Effector memory CD8-positive, alpha-beta T cell (primary cell): ENCODE measurements at regions not wholly inside any gene's neighbourhood (a gene's known extent, or its start where the extent isn't known, plus 50 kb on each side); places are given as distances from the start of the nearest gene placed in this dataset.

Source experiments
- ATAC-seq: fragments of 150-1000 bp; cut with Tn5 transposase; replicated peaks from 2 replicates; pipeline ENCODE4 v1.10.0; 2021; ENCODE audit warnings: mild to moderate bottlenecking, moderate library complexity
- DNase-seq, 3 experiments: peaks; one replicate each; pipeline ENCODE4 v3.0.0; 2021
- H3K27ac Mint-ChIP-seq, 2 donors: one replicate each; pipeline ENCODE4 v1.8.0; 2022; ENCODE audit warnings: mild to moderate bottlenecking in 2 of 2, mixed read lengths in 2 of 2, moderate library complexity in 2 of 2
- H3K27me3 Mint-ChIP-seq, 2 donors: one replicate each; pipeline ENCODE4 v1.8.0; 2022; ENCODE audit warnings: mixed read lengths in 2 of 2
- H3K36me3 Mint-ChIP-seq: one replicate; pipeline ENCODE4 v1.8.0; 2022; ENCODE audit warnings: mild to moderate bottlenecking, moderate library complexity, mixed read lengths; ENCODE audit not compliant: insufficient read depth
- H3K4me1 Mint-ChIP-seq, 2 donors: one replicate each; pipeline ENCODE4 v1.8.0; 2022; ENCODE audit warnings: low read depth in 2 of 2, mixed read lengths in 2 of 2
- H3K4me3 Mint-ChIP-seq, 2 donors: one replicate each; pipeline ENCODE4 v1.8.0; 2022; ENCODE audit warnings: mild to moderate bottlenecking in 2 of 2, mixed read lengths in 2 of 2, moderate library complexity in 2 of 2
- H3K9me3 Mint-ChIP-seq, 2 donors: one replicate each; pipeline ENCODE4 v1.8.0; 2022; ENCODE audit warnings: mixed read lengths in 2 of 2

GRCh38 chr4:1459081-1459721, 53.0 kb upstream of the NKX1-1 start:
- Mint-ChIP-seq H3K4me1 (no peaks in the 10 kb centered on the region), H3K4me3 (no peak overlapping the region), H3K27me3 (peaks cover 31 to 46% of the 10 kb centered on the region in 2 donors), H3K27ac (no peak overlapping the region), H3K9me3 (peaks cover 1 to 3% of the 10 kb centered on the region in 2 donors), H3K36me3 (no peaks in the 10 kb centered on the region)
- ATAC-seq (no peak), DNase-seq (no peak)

- DNase-seq (no peak), ATAC-seq (no peak)
- Mint-ChIP-seq H3K27ac (no peak overlapping the region), H3K9me3 (peaks cover 7 to 8% of the 10 kb centered on the region in 2 donors), H3K4me3 (no peak overlapping the region), H3K36me3 (no peaks in the 10 kb centered on the region), H3K4me1 (no peaks in the 10 kb centered on the region), H3K27me3 (peaks cover 31 to 46% of the 10 kb centered on the region in 2 donors)
Observed at GRCh38 chr4:1458581-1458980, 52.3 kb upstream of the NKX1-1 start.
